HG03342 (cell line): ENCODE measurements at regions not wholly inside any gene's neighbourhood (a gene's known extent, or its start where the extent isn't known, plus 50 kb on each side); places are given as distances from the start of the nearest gene placed in this dataset.

Source experiments
- ATAC-seq: cut with Tn5 transposase; IDR thresholded peaks from one replicate; pipeline ENCODE4 v1.9.1; 2021; ENCODE audit warnings: mild to moderate bottlenecking, moderate library complexity; ENCODE audit not compliant: unreplicated experiment

DNA sequence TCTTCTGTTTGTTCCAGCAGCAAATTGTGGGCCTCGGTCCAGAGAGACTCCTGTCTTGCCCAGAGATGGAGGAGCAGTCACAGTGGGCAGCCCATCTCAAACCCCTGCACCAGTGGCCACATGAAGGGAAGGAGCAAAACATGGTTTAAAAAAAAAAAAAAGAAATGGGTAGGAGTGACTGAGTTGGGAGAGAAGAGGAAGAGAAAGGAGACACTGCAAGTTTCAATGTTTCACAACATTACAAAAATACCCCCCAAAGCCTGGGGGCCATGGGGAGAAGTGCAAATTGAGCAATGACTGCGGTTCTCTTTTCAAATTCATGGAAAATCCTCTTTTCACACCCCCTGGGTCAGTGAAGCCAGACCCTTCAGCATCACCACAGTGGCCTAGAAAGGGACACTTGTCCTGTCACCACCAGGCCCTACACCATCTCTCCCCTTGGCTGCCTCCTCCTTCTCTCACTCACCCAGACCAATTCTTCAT is 117.1 kb downstream of the ZFP36L2 start:
- no peak for ATAC-seq

DNA sequence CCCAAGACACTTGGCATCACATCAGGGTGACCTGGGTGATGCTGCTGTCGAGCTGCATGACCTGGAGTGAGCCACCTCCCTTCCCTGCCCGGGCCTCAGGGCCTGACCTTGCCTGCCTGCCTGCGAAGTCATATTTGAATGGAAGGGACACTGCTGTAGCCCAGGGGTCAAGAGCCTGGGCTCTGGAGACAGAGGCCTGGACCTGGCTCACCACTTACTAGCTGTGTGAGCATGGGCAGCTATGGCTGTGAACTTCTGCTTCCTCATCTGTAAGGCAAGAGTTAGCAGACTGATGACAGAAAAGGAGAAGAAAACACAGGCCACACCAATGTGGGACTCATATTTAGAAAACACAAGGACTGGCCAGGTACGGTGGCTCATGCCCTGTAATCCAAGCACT is 118.7 kb downstream of the ZFP36L2 start:
- ATAC-seq, result no peak

DNA sequence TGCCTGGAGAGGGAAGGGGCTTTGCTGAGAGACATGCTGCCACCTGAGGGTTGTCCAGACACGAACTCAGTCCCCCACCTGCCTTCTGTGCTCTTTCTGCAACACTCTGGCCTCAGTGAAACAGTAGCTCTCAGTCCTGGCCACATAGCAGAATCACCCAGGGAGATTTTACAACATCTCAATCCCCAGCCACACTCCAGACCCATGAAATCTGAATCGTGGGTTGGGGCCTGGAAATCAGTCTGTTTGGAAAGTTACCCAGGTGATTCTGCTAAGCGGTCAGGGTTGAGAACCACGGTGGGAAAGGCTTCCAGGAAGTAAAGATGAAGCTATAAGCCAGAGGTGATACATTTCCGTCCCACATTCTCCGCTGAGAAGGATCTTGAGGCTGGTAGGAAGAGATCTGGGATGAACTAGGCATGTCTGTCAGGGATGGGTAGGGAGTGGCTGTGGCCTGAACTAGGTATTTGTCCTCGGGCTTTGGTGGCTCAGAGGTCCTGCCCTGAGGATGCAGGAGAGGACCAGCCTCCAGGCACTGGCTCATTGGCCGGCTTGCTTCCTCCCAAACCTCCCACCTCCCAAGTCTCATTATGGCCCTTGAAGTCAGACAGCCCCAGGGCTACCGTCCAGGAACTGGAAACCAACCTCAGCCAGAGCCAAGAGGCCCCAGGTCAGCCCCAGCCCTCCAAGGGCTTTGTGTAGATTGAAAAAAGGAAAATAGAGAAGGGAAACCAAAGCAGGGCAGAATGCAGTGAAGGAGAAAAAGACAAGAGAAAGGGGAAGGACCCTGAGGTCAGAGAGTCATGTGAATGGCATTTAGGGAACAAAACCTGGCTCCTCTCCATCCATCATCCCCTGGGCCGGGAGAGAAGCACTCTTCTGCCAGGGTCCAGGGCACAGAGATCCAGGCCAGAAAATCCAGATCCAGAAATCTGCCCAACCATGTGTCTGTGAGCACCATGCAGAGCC is 119.6 kb downstream of the ZFP36L2 start:
- peak; percentile 47 for ATAC-seq

DNA sequence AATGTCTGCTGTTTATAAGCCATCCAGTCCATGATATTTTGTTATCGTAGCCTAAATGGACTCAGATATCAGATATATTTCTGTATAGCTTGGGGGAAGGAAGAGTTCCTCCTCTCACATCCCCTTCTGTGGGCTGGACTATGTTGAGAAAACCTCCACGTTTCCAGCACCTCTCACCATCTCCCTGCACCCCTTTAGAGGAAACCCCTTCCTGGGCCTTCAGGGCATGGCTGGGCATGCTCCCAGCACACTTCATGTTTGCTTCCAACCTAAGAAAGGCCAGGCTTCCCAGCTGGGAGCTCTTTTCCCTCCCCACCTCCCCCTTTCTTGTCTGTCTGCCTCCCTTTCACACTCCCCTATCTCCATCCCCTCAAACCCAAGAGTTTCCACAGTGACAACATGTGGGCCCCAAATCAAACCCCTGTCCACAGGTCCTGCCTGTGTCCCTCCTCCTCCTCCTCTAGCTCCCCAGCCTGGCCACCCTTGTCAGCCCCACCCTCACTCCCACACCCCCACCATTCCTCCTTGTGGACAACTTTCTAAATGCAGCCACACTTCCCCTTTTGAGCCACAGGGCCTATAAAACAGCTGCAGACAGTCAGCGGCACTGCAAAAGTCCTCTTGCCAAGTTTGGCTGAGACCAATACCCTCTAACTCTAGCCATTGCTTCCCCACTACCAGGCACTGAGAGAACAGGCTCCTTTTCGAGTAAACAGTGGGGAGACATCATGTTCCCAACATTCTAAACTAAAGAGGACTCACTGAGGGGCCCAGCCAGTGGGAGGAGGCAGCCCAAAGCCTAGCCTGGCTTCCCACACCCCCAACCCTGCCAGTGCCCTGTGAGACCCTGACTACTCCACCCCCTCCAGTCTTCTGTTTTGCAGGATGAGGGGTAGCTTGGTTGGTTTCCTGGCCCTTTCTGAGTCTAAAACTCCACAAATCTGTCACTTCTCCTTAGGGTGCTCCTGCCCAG is 120.5 kb downstream of the ZFP36L2 start:
- peak; percentile 57 for ATAC-seq

DNA sequence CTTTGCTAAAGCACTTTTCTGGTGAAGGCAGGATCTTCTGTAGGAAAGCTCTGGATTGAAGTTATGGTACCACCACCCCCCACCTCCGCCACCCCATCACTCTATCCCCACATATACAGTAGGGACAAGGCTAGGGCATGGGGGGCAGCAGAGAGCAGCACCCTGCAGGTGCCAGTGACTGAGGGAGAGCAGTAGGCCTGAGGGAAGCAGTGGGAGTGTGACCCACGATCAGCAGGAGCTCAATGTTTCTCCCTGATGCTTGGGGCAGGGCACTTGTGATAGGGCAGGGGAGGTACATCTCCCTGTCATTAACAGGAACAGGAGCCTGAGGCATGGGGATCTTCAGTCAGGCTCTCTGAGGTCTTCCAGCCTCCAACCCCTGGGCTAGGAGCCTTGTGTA is 121.6 kb downstream of the ZFP36L2 start:
- no peak for ATAC-seq

DNA sequence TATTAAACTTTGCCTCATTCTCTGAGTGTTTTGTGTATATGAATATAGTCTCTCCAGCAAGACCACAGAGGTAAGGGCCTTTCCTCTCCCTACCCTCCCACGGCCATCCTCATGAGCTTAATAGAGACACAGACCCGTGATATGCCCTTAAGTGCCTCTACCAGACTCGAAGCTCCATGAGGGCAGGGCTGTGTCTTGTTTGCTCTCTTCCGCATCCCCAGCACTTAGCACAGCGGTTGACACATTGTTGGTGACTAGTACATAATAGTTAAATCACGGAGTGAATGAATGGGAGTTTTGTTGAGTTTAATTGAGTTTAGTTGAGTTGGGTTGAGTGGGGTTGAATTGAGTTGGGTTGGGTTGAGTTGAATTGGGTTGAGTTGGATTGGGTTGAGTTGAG is 122.3 kb downstream of the ZFP36L2 start:
- no peak for ATAC-seq

DNA sequence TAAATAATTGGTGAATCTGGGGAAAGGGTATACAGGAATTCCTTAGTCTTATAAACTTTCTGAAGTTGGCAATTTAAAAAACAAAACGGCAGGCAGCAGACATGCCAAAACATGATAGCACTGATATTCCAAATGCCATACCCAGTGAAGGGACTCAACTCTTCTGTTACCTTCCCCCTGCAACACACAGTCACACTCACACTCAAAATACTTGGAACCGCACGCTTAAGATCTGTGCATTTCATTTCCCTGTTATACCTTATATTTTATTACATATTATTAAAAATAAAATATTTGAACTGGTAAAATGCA is 123.4 kb downstream of the ZFP36L2 start:
- no peak for ATAC-seq

DNA sequence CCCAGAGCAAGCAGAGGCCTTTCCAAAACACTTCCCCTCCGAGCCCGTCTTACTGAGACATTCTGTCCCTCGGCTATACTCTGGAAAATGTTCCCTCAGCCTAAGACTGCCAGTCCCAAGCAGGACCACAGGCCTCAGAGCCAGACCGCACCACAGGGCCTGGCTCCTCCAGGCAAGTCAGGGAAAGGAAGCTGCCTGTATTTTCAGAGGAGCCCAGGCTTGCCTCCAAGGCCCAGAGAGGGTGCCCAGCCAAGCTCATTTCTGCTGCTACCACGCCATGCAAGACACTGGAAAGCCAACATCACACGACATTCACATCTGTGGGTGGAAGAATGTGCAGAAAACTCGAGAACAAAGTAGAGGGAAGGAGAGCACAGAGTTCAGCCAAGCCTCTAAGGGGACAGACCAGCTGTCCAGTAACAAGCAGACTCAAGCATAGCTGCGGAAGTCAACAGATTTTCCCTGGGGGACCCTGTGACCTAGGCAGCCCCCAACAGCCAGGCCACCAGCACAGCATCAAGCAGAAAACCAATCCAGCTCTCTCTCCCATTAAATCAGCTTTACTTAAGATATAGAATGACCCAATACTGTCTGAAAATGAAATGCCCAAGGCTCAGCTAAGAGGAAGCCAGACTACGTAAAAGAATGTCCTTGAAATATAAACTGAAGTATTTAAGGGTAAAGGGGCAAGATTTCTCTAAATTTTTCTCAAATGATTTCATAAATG is 123.9 kb downstream of the ZFP36L2 start:
- ATAC-seq, result no peak

DNA sequence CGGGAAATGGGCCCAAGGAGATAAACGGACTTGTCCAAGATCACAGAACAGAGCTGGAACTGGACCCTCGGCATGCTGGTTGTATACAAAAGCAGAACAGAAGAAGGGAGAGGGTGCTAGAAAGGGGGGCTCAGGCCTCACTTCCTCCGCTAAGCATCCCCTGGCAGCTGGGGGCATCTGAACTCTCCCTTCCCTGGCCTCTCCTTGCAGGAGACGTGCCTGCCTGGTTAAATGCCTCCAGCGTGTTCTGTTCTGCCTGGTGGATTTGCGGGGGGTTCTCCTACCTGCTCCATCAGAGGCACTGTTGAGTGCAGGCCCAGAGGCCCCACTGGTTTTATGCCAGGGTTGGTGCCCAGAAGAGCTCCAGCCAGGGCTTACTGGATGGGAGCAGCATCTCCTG is 124.7 kb downstream of the ZFP36L2 start:
- no peak for ATAC-seq

DNA sequence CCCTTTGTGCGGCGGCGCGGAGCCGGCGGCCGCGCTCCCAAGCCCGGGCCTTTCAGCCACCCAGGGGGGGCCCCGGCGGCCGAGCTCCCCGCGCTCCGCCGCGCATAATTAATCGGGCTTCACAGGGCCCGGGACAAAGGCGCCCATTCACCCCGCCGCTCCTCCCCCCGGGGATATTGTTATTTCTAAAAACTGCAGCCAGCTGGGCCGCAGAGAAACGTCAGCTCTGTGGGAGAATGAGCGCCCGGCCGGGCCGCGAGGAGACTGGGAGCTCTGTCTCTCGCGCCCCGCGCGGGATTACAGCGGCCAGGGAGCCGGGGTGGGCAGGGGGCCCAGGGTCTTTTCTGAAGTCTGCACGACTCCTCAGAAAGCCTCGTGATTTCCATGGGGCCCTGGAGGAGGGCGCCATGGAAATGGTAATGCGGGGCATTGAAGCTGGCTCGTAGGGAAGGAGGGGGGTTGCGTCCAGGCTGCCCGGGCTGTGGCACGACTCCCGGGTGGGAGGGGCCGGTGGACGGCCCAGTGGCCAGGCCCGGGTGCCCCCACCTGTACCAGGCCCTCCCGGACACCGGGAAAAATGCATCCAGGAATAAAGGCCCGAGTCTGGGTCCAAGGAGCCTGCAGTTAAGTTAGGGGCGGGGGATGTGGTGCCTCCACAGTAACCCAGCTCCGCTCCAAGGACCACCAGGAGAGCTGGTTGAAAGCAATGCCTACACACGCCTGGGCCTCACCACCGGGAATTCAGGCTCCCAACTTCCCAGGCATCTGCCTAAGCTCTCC is 125.3 kb downstream of the ZFP36L2 start:
- ATAC-seq, result no peak

DNA sequence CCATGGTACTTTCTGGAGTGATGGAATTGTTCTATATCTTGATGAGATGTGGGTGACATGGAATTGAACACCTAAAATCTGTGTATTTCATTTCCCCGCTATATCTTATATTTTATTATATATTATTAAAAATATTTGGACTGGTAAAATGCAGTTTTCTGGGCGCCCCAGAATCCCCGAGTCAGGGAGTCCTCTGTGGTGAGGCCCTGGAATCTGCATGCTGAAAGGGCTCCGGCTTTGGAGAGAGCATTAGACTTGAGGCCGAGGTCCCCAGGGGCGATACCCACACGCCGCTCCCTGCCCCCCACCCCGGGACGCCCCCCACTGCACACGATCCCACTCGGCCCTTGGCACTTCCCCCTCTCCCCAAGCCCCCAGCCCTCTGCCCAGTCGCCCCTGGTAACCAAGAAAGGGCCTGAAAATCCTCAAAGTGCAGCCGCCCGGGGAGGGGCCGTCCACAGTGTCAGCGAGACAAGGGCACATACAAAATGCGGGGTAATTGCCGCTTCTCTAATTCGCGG is 126.0 kb downstream of the ZFP36L2 start:
- ATAC-seq, result no peak

DNA sequence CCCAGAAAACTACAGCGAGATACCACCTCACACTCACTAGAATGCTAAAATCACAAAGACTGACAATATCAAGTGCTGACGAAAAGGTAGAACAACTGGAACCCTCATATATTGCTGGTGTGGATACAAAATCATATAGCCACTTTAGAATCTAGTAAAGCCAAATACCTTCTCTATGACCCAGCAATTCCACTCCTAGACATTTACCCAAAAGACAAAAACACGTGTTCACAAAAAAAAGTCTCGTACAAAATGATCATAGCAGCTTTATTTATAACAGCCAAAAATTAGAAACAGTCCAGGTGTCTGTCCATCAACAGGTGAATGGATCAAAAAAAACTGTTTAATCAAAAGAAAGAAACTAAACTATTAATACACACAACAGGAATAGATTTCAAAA is 126.6 kb downstream of the ZFP36L2 start:
- ATAC-seq, result no peak

DNA sequence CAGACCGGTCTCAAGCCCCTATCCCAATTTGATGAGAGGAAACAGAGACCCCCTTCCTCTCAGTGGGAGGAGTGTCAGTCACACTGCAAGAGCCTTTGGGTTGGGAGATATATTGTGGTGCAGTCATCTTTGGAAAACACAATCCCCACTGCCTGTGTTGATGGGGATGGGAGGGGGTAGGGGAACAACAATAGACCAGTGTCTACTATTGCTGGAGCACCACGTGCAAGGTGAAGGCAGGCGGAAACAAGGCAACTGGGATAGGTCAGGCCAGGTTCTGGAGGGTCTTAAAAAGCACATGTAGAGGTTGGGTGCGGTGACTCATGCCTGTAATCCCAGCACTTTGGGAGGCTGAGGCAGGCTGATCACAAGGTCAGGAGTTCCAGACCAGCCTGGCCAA is 127.9 kb downstream of the ZFP36L2 start:
- no peak for ATAC-seq

DNA sequence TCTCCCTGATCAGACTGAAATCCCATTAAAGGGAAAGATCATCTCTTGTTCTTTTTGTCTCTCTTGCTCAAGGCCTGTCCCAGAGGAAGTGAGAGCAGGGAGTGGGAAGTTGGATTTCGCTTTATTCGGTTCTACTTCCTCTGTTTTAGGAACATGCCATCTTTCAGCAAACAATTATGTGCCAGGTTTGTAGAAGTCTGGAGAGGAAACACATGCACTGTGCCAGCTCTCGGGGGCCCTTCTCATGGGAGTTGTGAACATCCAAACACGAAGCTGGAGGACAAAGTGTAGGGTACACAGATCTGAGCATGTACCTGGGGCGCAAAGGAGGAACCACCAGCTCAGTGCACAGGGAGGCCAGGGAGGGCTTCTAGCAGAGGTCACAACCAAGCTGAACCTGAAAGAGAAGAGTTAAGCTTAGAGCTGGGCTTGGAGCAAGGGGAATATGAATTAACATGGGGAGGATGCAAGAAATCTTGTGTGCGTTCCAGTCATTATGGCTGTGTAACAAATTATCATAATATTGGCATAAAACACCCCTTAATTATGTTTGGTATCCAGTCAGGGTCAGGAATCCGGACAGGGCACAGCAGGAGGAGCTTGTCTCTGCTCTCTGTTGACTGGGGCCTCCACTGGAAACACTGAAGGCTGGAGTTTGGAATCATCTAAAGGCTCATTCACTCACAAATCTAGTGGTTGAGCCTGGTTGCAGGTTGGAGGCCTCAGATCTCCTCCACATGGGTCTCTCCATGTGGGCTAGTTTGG is 128.6 kb downstream of the ZFP36L2 start:
- ATAC-seq, result no peak

DNA sequence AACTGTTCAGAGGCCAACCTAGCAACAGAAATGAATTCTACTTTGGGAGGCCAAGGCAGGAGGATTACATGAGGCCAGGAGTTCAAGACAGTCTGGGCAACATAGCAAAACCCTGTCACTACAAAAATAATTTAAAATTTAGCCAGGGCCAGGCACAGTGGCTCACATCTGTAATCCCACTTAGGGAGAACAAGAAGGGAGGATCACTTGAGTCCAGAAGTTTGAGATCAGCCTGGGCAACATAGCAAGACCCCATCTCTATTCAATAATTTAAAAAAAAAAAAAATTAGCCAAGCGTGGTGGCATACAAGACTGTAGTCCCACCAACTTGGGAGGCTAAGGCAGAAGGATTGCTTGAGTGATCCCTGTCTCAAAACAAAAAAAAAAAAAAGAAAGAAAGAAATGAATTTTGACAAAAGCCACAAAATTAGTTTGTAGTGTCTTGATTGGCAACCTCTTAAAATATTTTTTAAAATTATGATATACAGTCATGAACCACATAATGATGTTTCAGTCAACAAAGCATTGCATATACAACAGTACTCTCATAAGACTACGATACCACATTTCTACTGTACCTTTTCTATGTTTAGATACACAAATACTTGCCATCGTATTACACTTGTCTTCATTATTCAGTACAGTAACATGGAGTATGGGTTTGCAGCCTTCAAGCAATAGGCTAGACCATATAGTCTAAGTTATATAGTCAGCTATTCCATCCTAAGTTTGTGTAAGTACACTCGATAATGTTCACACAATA is 130.7 kb downstream of the ZFP36L2 start:
- ATAC-seq, result no peak

DNA sequence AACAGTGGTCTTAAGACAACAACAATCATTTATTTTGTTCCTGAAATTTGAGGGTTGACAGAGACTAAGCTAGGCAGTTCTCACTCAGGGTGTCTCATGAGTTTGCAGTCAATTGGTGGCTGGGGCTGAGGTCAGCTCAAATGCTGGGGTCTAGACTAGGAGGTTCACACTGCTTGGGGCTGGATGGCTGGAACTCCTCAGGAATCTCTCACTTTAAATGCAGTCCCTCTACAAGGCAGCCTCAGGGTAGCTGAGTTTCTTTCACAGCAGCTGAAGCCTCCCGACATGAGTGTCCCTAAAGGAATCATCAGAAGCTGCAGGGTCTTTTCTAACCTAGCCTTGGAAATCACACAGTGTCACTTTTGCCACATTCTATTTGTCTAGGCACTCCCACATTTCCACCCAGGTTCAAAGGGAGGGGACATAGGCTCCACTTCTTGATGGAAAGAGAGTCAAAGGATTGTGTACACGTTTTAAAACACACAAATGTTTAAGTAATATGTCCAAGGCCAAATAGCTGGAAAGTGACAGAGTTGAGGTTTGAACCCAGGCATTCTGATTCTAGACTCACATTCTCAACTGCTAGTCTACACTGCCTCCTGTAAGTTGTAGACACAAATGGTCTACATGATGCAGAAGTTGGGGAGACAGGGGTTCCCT is 133.8 kb downstream of the ZFP36L2 start:
- ATAC-seq, result no peak

DNA sequence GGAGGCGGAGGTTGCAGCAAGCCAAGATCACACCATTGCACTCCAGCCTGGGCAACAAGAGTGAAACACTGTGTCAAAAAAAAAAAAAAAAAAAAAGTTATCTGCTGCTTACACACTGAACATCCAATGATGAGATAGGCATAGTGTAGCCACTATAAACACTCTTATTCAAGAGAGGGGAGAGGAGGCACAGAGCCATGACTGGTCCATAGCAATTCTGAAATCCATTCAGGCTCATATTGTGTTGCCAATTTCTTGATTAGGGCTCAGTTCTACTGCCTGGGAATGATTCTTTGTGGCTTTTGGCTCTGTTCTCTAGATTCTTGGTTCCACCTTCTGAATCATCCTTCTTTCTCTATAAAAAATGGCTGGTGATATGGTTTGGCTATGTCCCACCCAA is 136.1 kb downstream of the ZFP36L2 start:
- ATAC-seq, result no peak
